ENCODE measurements at regions not wholly inside any gene's neighbourhood (a gene's known extent, or its start where the extent isn't known, plus 50 kb on each side); places are given as distances from the start of the nearest gene placed in this dataset.
"Not testable (repeated sequence)": the region's sequence is repeated elsewhere in the genome, so short reads cannot be mapped to it uniquely, and the experiment has no call there.

GRCh38 chr12:78562368-78563205 is 302.0 kb upstream of the SYT1 start:
- H3K9me3 ChIP-seq (ENCODE audit: control insufficient read depth, low read depth, low read length) = no peaks in the 10 kb centered on the region
- no peak overlapping the region for H3K4me3 ChIP-seq (ENCODE audit: low read length)
- H3K27ac ChIP-seq (ENCODE audit: low read length) = no peak overlapping the region
- H3K36me3 ChIP-seq (ENCODE audit: control insufficient read depth, low read depth, low read length) = no peaks in the 10 kb centered on the region
- H3K4me1 ChIP-seq (ENCODE audit: control insufficient read depth, low read depth, low read length) = peaks cover 8% of the 10 kb centered on the region
- H3K9ac ChIP-seq (ENCODE audit: low read length) = no peak overlapping the region
- H3K27me3 ChIP-seq (ENCODE audit: control insufficient read depth, insufficient read depth, low read length) = no peaks in the 10 kb centered on the region

GRCh38 chr12:78563826-78564225 is 300.7 kb upstream of the SYT1 start:
- no peak overlapping the region for H3K27ac ChIP-seq (ENCODE audit: low read length)
- H3K9me3 ChIP-seq (ENCODE audit: control insufficient read depth, low read depth, low read length) = no peaks in the 10 kb centered on the region
- H3K4me1 ChIP-seq (ENCODE audit: control insufficient read depth, low read depth, low read length) = peaks cover 8% of the 10 kb centered on the region
- no peaks in the 10 kb centered on the region for H3K36me3 ChIP-seq (ENCODE audit: control insufficient read depth, low read depth, low read length)
- no peak overlapping the region for H3K4me3 ChIP-seq (ENCODE audit: low read length)
- H3K9ac ChIP-seq (ENCODE audit: low read length) = no peak overlapping the region
- H3K27me3 ChIP-seq (ENCODE audit: control insufficient read depth, insufficient read depth, low read length) = no peaks in the 10 kb centered on the region

DNA sequence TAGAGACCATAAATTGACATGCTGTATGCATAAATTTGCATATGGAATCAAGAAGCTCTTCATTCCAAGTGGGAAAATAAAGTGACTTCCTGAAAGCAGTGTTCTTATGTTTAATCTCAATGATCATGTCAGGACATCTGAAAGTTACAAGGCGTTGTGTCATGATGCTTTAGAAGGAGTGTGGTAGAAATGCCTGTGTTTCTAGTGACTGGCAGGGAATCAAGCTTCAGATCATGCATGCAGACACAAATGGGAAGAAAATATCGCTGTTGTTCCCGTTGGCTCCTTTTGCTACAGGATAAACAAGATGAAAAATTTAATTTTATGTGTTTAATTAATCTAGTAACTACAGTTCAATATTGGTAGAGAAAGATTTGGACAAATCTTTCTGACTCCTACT is 298.1 kb upstream of the SYT1 start:
- H3K9ac ChIP-seq (ENCODE audit: low read length) = no peak overlapping the region
- H3K27me3 ChIP-seq (ENCODE audit: control insufficient read depth, insufficient read depth, low read length) = no peaks in the 10 kb centered on the region
- no peaks in the 10 kb centered on the region for H3K9me3 ChIP-seq (ENCODE audit: control insufficient read depth, low read depth, low read length)
- H3K4me3 ChIP-seq (ENCODE audit: low read length) = no peak overlapping the region
- H3K27ac ChIP-seq (ENCODE audit: low read length) = no peak overlapping the region
- peaks cover 8% of the 10 kb centered on the region for H3K4me1 ChIP-seq (ENCODE audit: control insufficient read depth, low read depth, low read length)
- H3K36me3 ChIP-seq (ENCODE audit: control insufficient read depth, low read depth, low read length) = no peaks in the 10 kb centered on the region

GRCh38 chr12:78568321-78569020 is 296.1 kb upstream of the SYT1 start:
- H3K4me1 ChIP-seq (ENCODE audit: control insufficient read depth, low read depth, low read length) = peaks cover under 1% of the 10 kb centered on the region
- H3K4me3 ChIP-seq (ENCODE audit: low read length) = no peak overlapping the region
- H3K36me3 ChIP-seq (ENCODE audit: control insufficient read depth, low read depth, low read length) = no peaks in the 10 kb centered on the region
- H3K27me3 ChIP-seq (ENCODE audit: control insufficient read depth, insufficient read depth, low read length) = no peaks in the 10 kb centered on the region
- H3K9me3 ChIP-seq (ENCODE audit: control insufficient read depth, low read depth, low read length) = no peaks in the 10 kb centered on the region
- no peak overlapping the region for H3K9ac ChIP-seq (ENCODE audit: low read length)
- H3K27ac ChIP-seq (ENCODE audit: low read length) = no peak overlapping the region

DNA sequence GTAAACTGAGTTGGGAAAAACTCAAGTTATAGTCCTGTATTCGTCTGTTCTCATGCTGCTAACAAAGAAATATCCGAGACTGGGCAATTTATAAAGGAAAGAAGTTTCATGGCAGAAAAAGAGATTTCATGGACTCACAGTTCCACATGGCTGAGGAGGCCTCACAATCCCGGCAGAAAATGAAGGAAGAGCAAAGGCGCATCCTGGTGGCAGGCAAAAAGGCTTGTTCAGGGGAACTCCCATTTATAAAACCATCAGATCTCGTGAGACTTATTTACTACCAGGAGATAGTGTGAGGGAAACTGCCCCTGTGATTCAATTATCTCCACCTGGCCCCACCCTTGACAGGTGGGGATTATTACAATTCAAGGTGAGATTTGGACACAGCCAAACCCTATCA is 292.6 kb upstream of the SYT1 start:
- H3K27ac ChIP-seq (ENCODE audit: low read length) = no peak overlapping the region
- H3K4me3 ChIP-seq (ENCODE audit: low read length) = no peak overlapping the region
- no peaks in the 10 kb centered on the region for H3K27me3 ChIP-seq (ENCODE audit: control insufficient read depth, insufficient read depth, low read length)
- no peak overlapping the region for H3K9ac ChIP-seq (ENCODE audit: low read length)
- H3K36me3 ChIP-seq (ENCODE audit: control insufficient read depth, low read depth, low read length) = no peaks in the 10 kb centered on the region
- H3K4me1 ChIP-seq (ENCODE audit: control insufficient read depth, low read depth, low read length) = no peaks in the 10 kb centered on the region
- peaks cover 3% of the 10 kb centered on the region for H3K9me3 ChIP-seq (ENCODE audit: control insufficient read depth, low read depth, low read length)

- H3K27ac ChIP-seq (ENCODE audit: low read length); H3K4me1 ChIP-seq (ENCODE audit: control insufficient read depth, low read depth, low read length); H3K27me3 ChIP-seq (ENCODE audit: control insufficient read depth, insufficient read depth, low read length); H3K9me3 ChIP-seq (ENCODE audit: control insufficient read depth, low read depth, low read length); H3K9ac ChIP-seq (ENCODE audit: low read length); H3K36me3 ChIP-seq (ENCODE audit: control insufficient read depth, low read depth, low read length); H3K4me3 ChIP-seq (ENCODE audit: low read length): not testable (repeated sequence)
Observed at GRCh38 chr12:78575208-78575607, 289.4 kb upstream of the SYT1 start.

GRCh38 chr12:78579846-78580245 is 284.7 kb upstream of the SYT1 start:
- H3K27me3 ChIP-seq (ENCODE audit: control insufficient read depth, insufficient read depth, low read length) = no peaks in the 10 kb centered on the region
- H3K4me1 ChIP-seq (ENCODE audit: control insufficient read depth, low read depth, low read length) = no peaks in the 10 kb centered on the region
- peaks cover 3% of the 10 kb centered on the region for H3K9me3 ChIP-seq (ENCODE audit: control insufficient read depth, low read depth, low read length)
- no peaks in the 10 kb centered on the region for H3K36me3 ChIP-seq (ENCODE audit: control insufficient read depth, low read depth, low read length)
- H3K4me3 ChIP-seq (ENCODE audit: low read length) = no peak overlapping the region
- H3K9ac ChIP-seq (ENCODE audit: low read length) = no peak overlapping the region
- no peak overlapping the region for H3K27ac ChIP-seq (ENCODE audit: low read length)

DNA sequence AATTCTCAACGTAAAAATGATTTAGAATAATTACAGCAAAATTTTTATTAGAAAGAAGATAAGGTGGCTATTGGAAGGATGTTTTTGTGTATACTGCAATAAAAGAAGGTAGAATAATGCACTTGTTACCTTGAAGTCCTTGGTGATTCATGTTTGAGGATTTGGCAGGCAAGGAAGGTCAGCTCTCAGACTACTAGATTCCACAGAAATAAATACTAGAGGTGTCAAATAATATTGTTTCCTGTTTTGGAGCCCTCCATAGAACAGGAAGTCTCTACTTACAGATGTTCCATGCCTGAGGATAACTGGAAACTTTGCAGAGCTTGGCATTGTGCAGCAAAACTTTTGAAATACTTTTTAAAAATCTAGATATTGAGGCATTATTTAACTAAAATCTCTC is 284.3 kb upstream of the SYT1 start:
- Histone ChIP-seq H3K27ac (ENCODE audit: low read length) (no peak overlapping the region), H3K9me3 (ENCODE audit: control insufficient read depth, low read depth, low read length) (peaks cover under 1% of the 10 kb centered on the region), H3K27me3 (ENCODE audit: control insufficient read depth, insufficient read depth, low read length) (no peaks in the 10 kb centered on the region), H3K36me3 (ENCODE audit: control insufficient read depth, low read depth, low read length) (no peaks in the 10 kb centered on the region), H3K4me1 (ENCODE audit: control insufficient read depth, low read depth, low read length) (no peaks in the 10 kb centered on the region), H3K9ac (ENCODE audit: low read length) (no peak overlapping the region), H3K4me3 (ENCODE audit: low read length) (no peak overlapping the region)

GRCh38 chr12:78584695-78585094 is 279.9 kb upstream of the SYT1 start:
- Histone ChIP-seq H3K36me3 (ENCODE audit: control insufficient read depth, low read depth, low read length) (no peaks in the 10 kb centered on the region), H3K4me1 (ENCODE audit: control insufficient read depth, low read depth, low read length) (no peaks in the 10 kb centered on the region), H3K9me3 (ENCODE audit: control insufficient read depth, low read depth, low read length) (no peaks in the 10 kb centered on the region), H3K4me3 (ENCODE audit: low read length) (no peak overlapping the region), H3K27me3 (ENCODE audit: control insufficient read depth, insufficient read depth, low read length) (no peaks in the 10 kb centered on the region), H3K27ac (ENCODE audit: low read length) (no peak overlapping the region), H3K9ac (ENCODE audit: low read length) (no peak overlapping the region)

- Histone ChIP-seq H3K27ac (ENCODE audit: low read length) (no peak overlapping the region), H3K27me3 (ENCODE audit: control insufficient read depth, insufficient read depth, low read length) (no peaks in the 10 kb centered on the region), H3K36me3 (ENCODE audit: control insufficient read depth, low read depth, low read length) (no peaks in the 10 kb centered on the region), H3K4me3 (ENCODE audit: low read length) (no peak overlapping the region), H3K9ac (ENCODE audit: low read length) (no peak overlapping the region), H3K4me1 (ENCODE audit: control insufficient read depth, low read depth, low read length) (no peaks in the 10 kb centered on the region), H3K9me3 (ENCODE audit: control insufficient read depth, low read depth, low read length) (no peaks in the 10 kb centered on the region)
Observed at GRCh38 chr12:78585132-78585531, 279.4 kb upstream of the SYT1 start.

DNA sequence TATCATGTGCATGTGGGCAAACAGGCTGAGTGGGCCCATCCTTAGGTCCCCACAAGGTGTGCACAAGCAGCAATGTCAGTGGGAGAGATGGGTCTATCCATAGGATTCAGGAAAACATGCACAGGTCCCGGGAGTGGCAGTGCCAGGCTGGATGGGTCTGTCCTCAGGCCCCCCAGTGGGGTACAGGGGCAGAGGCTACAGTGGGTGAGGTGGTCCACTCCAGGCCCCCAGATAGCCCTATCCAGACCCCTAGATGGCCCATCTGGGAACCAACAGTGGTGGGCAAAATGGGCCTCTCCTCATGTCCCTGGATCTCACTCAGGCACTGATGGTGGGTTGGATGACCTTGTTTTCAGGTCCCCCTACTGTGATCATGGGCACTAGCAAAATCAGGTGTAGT is 277.8 kb upstream of the SYT1 start:
- Histone ChIP-seq H3K9ac (ENCODE audit: low read length) (no peak overlapping the region), H3K9me3 (ENCODE audit: control insufficient read depth, low read depth, low read length) (no peaks in the 10 kb centered on the region), H3K27me3 (ENCODE audit: control insufficient read depth, insufficient read depth, low read length) (no peaks in the 10 kb centered on the region), H3K4me1 (ENCODE audit: control insufficient read depth, low read depth, low read length) (no peaks in the 10 kb centered on the region), H3K4me3 (ENCODE audit: low read length) (no peak overlapping the region), H3K27ac (ENCODE audit: low read length) (no peak overlapping the region), H3K36me3 (ENCODE audit: control insufficient read depth, low read depth, low read length) (no peaks in the 10 kb centered on the region)

GRCh38 chr12:78599366-78599765 is 265.2 kb upstream of the SYT1 start:
- H3K4me3 ChIP-seq (ENCODE audit: low read length) = no peak overlapping the region
- no peak overlapping the region for H3K9ac ChIP-seq (ENCODE audit: low read length)
- no peaks in the 10 kb centered on the region for H3K4me1 ChIP-seq (ENCODE audit: control insufficient read depth, low read depth, low read length)
- H3K27me3 ChIP-seq (ENCODE audit: control insufficient read depth, insufficient read depth, low read length) = no peaks in the 10 kb centered on the region
- no peak overlapping the region for H3K27ac ChIP-seq (ENCODE audit: low read length)
- H3K36me3 ChIP-seq (ENCODE audit: control insufficient read depth, low read depth, low read length) = no peaks in the 10 kb centered on the region
- H3K9me3 ChIP-seq (ENCODE audit: control insufficient read depth, low read depth, low read length) = no peaks in the 10 kb centered on the region
